ENCODE measurements at regions not wholly inside any gene's neighbourhood (a gene's known extent, or its start where the extent isn't known, plus 50 kb on each side); places are given as distances from the start of the nearest gene placed in this dataset.

- TF ChIP-seq, protein P1, sequence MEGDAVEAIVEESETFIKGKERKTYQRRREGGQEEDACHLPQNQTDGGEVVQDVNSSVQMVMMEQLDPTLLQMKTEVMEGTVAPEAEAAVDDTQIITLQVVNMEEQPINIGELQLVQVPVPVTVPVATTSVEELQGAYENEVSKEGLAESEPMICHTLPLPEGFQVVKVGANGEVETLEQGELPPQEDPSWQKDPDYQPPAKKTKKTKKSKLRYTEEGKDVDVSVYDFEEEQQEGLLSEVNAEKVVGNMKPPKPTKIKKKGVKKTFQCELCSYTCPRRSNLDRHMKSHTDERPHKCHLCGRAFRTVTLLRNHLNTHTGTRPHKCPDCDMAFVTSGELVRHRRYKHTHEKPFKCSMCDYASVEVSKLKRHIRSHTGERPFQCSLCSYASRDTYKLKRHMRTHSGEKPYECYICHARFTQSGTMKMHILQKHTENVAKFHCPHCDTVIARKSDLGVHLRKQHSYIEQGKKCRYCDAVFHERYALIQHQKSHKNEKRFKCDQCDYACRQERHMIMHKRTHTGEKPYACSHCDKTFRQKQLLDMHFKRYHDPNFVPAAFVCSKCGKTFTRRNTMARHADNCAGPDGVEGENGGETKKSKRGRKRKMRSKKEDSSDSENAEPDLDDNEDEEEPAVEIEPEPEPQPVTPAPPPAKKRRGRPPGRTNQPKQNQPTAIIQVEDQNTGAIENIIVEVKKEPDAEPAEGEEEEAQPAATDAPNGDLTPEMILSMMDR (IDR thresholded peaks at IDR 0.05) = no peak
- TF ChIP-seq EP300 (IDR thresholded peaks at IDR 0.05) = no peak
Measured at GRCh38 chr9:90097237-90097636, 492.4 kb downstream of the GADD45G start.

All from suprapubic skin (tissue), 3 donors.